Choroid plexus epithelial cell (primary cell): ENCODE measurements at regions not wholly inside any gene's neighbourhood (a gene's known extent, or its start where the extent isn't known, plus 50 kb on each side); places are given as distances from the start of the nearest gene placed in this dataset.

Experiments used
- DNase-seq: peaks from one replicate; pipeline ENCODE4 v3.0.0-alpha.2; 2010; ENCODE audit warnings: low read depth
- H3K4me3 ChIP-seq: 2 replicates; pipeline ENCODE4 v1.5.1; 2011; ENCODE audit warnings: low read depth, mild to moderate bottlenecking, control low read depth, low read length, moderate library complexity
- TF ChIP-seq, protein P1 (sequence below): conservative IDR thresholded peaks from 2 replicates; pipeline ENCODE4 v1.5.1; 2011; ENCODE audit warnings: low read depth, mild to moderate bottlenecking, control low read depth, inconsistent platforms, low read length, moderate library complexity

DNA sequence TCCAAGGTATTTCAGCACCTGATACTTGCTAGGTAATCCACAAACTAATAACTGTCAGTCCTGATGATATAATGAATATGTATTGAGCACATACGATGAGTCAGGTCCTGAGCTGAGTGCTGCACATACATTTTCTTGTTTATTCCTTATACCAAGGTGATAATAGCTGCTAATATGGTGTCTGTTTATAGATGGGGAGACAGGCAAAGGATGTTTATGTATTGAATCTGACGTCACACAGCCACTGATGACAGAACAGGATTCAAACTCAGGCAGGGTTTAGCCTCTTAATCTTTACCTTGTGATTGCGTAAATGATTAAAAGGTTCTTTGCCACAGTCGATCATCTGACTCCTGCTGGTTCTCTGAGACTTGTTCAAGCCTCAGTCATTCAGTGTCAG is 609.9 kb upstream of the CPEB2 start:
- TF ChIP-seq, protein P1, sequence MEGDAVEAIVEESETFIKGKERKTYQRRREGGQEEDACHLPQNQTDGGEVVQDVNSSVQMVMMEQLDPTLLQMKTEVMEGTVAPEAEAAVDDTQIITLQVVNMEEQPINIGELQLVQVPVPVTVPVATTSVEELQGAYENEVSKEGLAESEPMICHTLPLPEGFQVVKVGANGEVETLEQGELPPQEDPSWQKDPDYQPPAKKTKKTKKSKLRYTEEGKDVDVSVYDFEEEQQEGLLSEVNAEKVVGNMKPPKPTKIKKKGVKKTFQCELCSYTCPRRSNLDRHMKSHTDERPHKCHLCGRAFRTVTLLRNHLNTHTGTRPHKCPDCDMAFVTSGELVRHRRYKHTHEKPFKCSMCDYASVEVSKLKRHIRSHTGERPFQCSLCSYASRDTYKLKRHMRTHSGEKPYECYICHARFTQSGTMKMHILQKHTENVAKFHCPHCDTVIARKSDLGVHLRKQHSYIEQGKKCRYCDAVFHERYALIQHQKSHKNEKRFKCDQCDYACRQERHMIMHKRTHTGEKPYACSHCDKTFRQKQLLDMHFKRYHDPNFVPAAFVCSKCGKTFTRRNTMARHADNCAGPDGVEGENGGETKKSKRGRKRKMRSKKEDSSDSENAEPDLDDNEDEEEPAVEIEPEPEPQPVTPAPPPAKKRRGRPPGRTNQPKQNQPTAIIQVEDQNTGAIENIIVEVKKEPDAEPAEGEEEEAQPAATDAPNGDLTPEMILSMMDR, result no peak
- H3K4me3 ChIP-seq, result no peak overlapping the region
- DNase-seq, result no peak

DNA sequence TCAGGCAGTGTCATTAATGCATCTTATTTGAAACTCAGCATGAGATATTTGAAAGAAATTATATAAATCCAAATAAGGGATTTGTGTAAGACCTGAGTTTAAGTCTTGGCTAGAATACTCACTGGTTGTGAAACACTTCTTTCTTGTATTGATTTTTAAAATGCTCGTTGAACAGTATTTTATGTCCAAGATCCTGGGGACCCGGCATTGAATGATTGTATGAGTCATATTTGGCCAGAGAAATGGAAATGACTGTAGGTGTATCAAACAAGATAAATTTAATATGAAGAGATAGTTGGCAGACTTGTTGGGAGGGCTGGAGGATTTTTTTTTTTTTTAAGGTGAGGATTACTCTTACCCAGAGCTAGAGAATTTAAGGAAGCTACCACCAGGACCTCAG is 606.1 kb upstream of the CPEB2 start:
- no peak for DNase-seq
- TF ChIP-seq, protein P1, result no peak
- H3K4me3 ChIP-seq, result no peak overlapping the region

DNA sequence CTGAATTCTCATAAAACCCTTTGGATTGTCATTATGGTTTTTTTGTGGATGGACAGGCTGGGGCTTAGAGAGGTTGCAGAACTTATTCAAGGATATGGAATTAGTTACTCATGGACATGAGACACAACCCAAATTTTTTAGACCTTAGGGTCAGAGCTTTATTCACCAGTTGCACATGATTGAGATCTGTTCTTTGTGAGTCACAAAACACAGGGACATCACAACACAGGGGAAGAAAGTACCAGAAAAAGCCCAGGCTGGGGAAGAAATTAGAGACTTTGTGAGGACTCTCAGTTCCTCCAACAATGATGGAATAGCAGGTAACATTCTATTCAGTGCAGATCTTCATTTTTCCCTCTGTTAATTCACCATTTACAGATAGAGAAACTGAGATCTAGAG is 602.4 kb upstream of the CPEB2 start:
- DNase-seq, result no peak
- H3K4me3 ChIP-seq, result no peak overlapping the region
- TF ChIP-seq, protein P1, result no peak

DNA sequence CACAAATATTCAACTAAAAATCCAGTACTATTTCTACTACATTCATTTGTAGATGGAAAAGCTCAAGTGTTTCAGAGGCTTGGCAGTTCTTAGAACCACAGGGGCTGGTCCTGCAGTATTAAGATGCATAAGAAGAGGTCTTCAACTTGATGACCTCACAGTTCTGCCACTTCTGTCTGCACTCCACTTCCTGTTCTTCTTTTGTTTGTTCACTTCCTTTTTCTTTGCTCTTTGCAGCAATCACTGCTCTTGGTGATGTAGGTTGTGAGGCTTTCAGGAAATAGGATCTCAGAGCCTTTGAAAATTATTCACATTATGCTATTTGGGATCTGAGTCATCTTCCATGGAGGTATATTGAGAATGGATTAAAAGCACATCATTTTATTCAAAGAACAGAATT is 602.0 kb upstream of the CPEB2 start:
- no peak for DNase-seq
- TF ChIP-seq, protein P1, result no peak
- H3K4me3 ChIP-seq, result no peak overlapping the region

DNA sequence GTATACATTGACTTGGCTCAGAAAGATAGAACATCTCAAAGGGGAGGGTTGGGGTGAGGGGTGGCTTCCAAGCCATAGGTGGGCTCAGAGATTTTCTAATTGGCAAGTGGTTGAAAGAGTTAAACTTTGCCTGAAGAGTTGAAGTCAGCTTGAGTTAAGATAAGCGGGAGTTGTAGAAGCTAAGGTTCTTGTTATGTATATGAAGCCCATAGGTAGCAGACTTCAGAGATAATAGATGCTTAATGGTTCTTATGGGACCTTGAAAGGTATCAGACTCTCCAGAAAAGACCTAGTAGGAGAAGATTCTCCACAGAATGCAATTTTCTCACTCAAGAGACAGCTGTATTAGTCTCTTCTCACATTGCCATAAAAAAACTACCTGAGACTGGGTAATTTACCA is 599.1 kb upstream of the CPEB2 start:
- H3K4me3 ChIP-seq, result no peak overlapping the region
- TF ChIP-seq, protein P1, result no peak

DNA sequence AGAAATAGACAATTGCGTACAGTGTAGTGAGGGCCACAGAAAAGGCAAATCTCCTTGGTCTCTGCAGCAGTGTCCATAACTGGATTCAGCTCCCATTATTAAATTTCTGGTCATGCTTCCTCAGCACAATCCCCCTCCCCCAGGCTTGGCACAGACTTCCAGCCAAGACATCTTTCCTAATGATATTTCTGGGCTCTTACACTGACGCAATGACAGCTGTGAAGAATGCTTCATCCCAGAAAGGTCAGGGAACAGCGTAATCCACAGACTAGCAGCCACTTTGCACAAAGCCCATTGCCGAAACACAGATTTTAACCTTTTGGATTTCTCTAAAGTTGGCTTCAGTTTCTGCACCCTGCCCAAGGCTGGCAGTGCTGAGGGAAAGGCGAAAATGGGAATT is 597.6 kb upstream of the CPEB2 start:
- TF ChIP-seq, protein P1, result no peak
- H3K4me3 ChIP-seq, result no peak overlapping the region
- DNase-seq, result no peak

More for the DNA sequence above, 599.1 kb upstream of the CPEB2 start:
- DNase-seq, result no peak

DNA sequence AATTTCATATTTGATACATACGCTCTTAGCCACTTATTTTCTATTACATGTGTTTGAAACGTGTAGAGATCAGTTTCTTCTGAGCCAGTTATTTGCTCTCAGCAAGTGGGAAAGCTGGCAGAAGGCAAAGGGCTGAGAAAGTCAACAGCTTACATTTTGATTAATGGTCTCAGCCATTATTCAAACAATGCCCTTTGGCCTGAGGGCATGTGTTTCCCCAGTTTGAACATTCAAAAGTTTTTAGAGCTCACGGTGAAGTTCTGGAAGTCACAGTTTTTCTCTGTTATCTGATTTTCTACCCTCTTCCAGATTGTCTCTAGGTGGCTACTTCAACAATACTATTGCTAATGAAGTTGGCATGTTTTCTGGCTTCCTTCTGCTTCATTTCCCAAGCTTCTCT is 591.8 kb upstream of the CPEB2 start:
- H3K4me3 ChIP-seq, result no peak overlapping the region
- no peak for DNase-seq
- TF ChIP-seq, protein P1, result no peak
